ENCODE measurements at regions not wholly inside any gene's neighbourhood (a gene's known extent, or its start where the extent isn't known, plus 50 kb on each side); places are given as distances from the start of the nearest gene placed in this dataset.

GRCh38 chr13:50326271-50326670, 311.0 kb downstream of the KCNRG start:
- no peak for TF ChIP-seq CTCF (conservative IDR thresholded peaks at IDR 0.05)
- no peak overlapping the region for H3K27ac ChIP-seq

- TF ChIP-seq CTCF (conservative IDR thresholded peaks at IDR 0.05): no peak
- no peak overlapping the region for H3K27ac ChIP-seq
These were observed 311.6 kb downstream of the KCNRG start for GRCh38 chr13:50326811-50327210.

- no peak overlapping the region for H3K27ac ChIP-seq
- no peak for TF ChIP-seq CTCF (conservative IDR thresholded peaks at IDR 0.05)
These were observed 319.0 kb downstream of the KCNRG start for GRCh38 chr13:50334115-50334778.

GRCh38 chr13:50334944-50335343, 319.7 kb downstream of the KCNRG start:
- no peak for TF ChIP-seq CTCF (conservative IDR thresholded peaks at IDR 0.05)
- H3K27ac ChIP-seq: no peak overlapping the region

GRCh38 chr13:50339271-50339670, 324.0 kb downstream of the KCNRG start:
- H3K27ac ChIP-seq: no peak overlapping the region
- TF ChIP-seq CTCF (conservative IDR thresholded peaks at IDR 0.05): no peak

GRCh38 chr13:50340146-50340545, 324.9 kb downstream of the KCNRG start:
- no peak overlapping the region for H3K27ac ChIP-seq
- TF ChIP-seq CTCF (conservative IDR thresholded peaks at IDR 0.05): no peak

- TF ChIP-seq CTCF (conservative IDR thresholded peaks at IDR 0.05): no peak
- no peak overlapping the region for H3K27ac ChIP-seq
These were observed 325.5 kb downstream of the KCNRG start for GRCh38 chr13:50340551-50341287.
